Breast epithelium (tissue), 4 donors: ENCODE measurements at regions not wholly inside any gene's neighbourhood (a gene's known extent, or its start where the extent isn't known, plus 50 kb on each side); places are given as distances from the start of the nearest gene placed in this dataset.

Experiments used
- DNase-seq, 2 donors: peaks; one replicate each; pipeline ENCODE4 v3.0.0-alpha.2; 2019; ENCODE audit warnings: low spot score in 2 of 2
- H3K27ac ChIP-seq, 2 donors: fragments of 200-600 bp; sonication (generic) in 1 of 2; one replicate each; pipeline ENCODE4 v1.5.1; 2016 to 2019; ENCODE audit warnings: mild to moderate bottlenecking in 1 of 2
- H3K27me3 ChIP-seq, 2 donors: fragments of 200-600 bp; sonication (generic) in 1 of 2; one replicate each; pipeline versions ENCODE4 v1.5.1 to v1.6.0; 2017 to 2019; ENCODE audit warnings: control low read depth in 1 of 2, mild to moderate bottlenecking in 1 of 2
- H3K36me3 ChIP-seq: fragments of 200-600 bp; one replicate; pipeline ENCODE4 v1.5.1; 2019
- H3K4me1 ChIP-seq, 2 donors: fragments of 200-600 bp; sonication (generic); one replicate each; pipeline ENCODE4 v1.5.1; 2016 to 2019; ENCODE audit warnings: control low read depth in 1 of 2
- H3K4me3 ChIP-seq, 3 donors: fragments of 200-600 bp; sonication (generic); 1 replicate in 2 of 3; 2 replicates in 1 of 3; pipeline ENCODE4 v1.5.1; 2016 to 2019; ENCODE audit warnings: mild to moderate bottlenecking in 3 of 3, moderate library complexity in 2 of 3
- H3K9me3 ChIP-seq, 2 donors: fragments of 200-600 bp; sonication (generic) in 1 of 2; one replicate each; pipeline ENCODE4 v1.5.1; 2016 to 2019; ENCODE audit warnings: control low read depth in 1 of 2
- CTCF ChIP-seq, 3 donors: fragments of 450-650 bp; IDR thresholded peaks; one replicate each; pipeline ENCODE4 v1.5.1; 2016 to 2017; ENCODE audit warnings: antibody characterized with exemption in 3 of 3, mild to moderate bottlenecking in 3 of 3, moderate library complexity in 3 of 3
- POLR2A ChIP-seq: fragments of 450-650 bp; IDR thresholded peaks from one replicate; pipeline ENCODE4 v1.6.1; 2016; ENCODE audit warnings: antibody characterized with exemption, mild to moderate bottlenecking, moderate library complexity
- POLR2AphosphoS5 ChIP-seq, 3 donors: sonication (generic); formaldehyde crosslinking; IDR thresholded peaks; one replicate each; pipeline ENCODE4 v1.6.1; 2017; ENCODE audit warnings: antibody characterized with exemption in 3 of 3
- intact Hi-C: fragments of 100-400 bp; cut with DNase I; formaldehyde crosslinking; loops from one replicate; pipeline ENCODE4 v1.15.1; 2023; ENCODE audit warnings: low total_unique reads

- intact Hi-C loops: no loop called here
- DNase-seq: no peak
- H3K36me3 ChIP-seq: no peaks in the 10 kb centered on the region
- H3K27me3 ChIP-seq: no peaks in the 10 kb centered on the region
- no peak overlapping the region for H3K4me3 ChIP-seq
- no peaks in the 10 kb centered on the region for H3K4me1 ChIP-seq
- TF ChIP-seq POLR2A (no peak), POLR2AphosphoS5 (IDR thresholded peaks at IDR 0.05) (no peak), CTCF (IDR thresholded peaks at IDR 0.05) (no peak)
- peaks cover 0 to 6% of the 10 kb centered on the region in 2 donors for H3K9me3 ChIP-seq
- H3K27ac ChIP-seq: no peak overlapping the region
Measured at GRCh38 chr13:55669051-55669450, 1471.7 kb upstream of the PRR20A start.

GRCh38 chr13:55673910-55674309 is 1466.8 kb upstream of the PRR20A start:
- no peaks in the 10 kb centered on the region for H3K4me1 ChIP-seq
- DNase-seq: no peak
- TF ChIP-seq POLR2AphosphoS5 (IDR thresholded peaks at IDR 0.05) (no peak), CTCF (IDR thresholded peaks at IDR 0.05) (no peak), POLR2A (no peak)
- peaks cover 0 to 6% of the 10 kb centered on the region in 2 donors for H3K9me3 ChIP-seq
- intact Hi-C loops: no loop called here
- H3K27ac ChIP-seq: no peak overlapping the region
- no peaks in the 10 kb centered on the region for H3K36me3 ChIP-seq
- no peak overlapping the region for H3K4me3 ChIP-seq
- H3K27me3 ChIP-seq: no peaks in the 10 kb centered on the region

- H3K9me3 ChIP-seq: no peaks in the 10 kb centered on the region
- TF ChIP-seq CTCF (IDR thresholded peaks at IDR 0.05) (no peak), POLR2AphosphoS5 (IDR thresholded peaks at IDR 0.05) (no peak), POLR2A (no peak)
- no peak overlapping the region for H3K4me3 ChIP-seq
- no peak overlapping the region for H3K27ac ChIP-seq
- no peaks in the 10 kb centered on the region for H3K36me3 ChIP-seq
- intact Hi-C loops: loop anchor here (10.0 kb wide), 1 partner anchor 1532 kb away; no protein-coding TSS in a partner anchor
- H3K27me3 ChIP-seq: no peaks in the 10 kb centered on the region
- H3K4me1 ChIP-seq: no peaks in the 10 kb centered on the region
- DNase-seq: no peak
Measured at GRCh38 chr13:55682776-55683175, 1457.9 kb upstream of the PRR20A start.

- Histone ChIP-seq H3K36me3 (no peaks in the 10 kb centered on the region), H3K4me1 (no peaks in the 10 kb centered on the region), H3K4me3 (no peak overlapping the region), H3K27me3 (no peaks in the 10 kb centered on the region), H3K9me3 (no peaks in the 10 kb centered on the region), H3K27ac (no peak overlapping the region)
- TF ChIP-seq POLR2A (no peak), CTCF (IDR thresholded peaks at IDR 0.05) (no peak), POLR2AphosphoS5 (IDR thresholded peaks at IDR 0.05) (no peak)
- no peak for DNase-seq
- intact Hi-C loops: no loop called here
Measured at GRCh38 chr13:55705526-55705925, 1435.2 kb upstream of the PRR20A start.

- intact Hi-C loops: no loop called here
- DNase-seq: no peak
- Histone ChIP-seq H3K27me3 (no peaks in the 10 kb centered on the region), H3K36me3 (no peaks in the 10 kb centered on the region), H3K4me1 (no peaks in the 10 kb centered on the region), H3K4me3 (no peak overlapping the region), H3K27ac (no peak overlapping the region), H3K9me3 (no peaks in the 10 kb centered on the region)
- TF ChIP-seq CTCF (IDR thresholded peaks at IDR 0.05) (no peak), POLR2AphosphoS5 (IDR thresholded peaks at IDR 0.05) (no peak), POLR2A (no peak)
Measured at GRCh38 chr13:55705971-55706370, 1434.7 kb upstream of the PRR20A start.
